ENCODE measurements at regions not wholly inside any gene's neighbourhood (a gene's known extent, or its start where the extent isn't known, plus 50 kb on each side); places are given as distances from the start of the nearest gene placed in this dataset.

DNA sequence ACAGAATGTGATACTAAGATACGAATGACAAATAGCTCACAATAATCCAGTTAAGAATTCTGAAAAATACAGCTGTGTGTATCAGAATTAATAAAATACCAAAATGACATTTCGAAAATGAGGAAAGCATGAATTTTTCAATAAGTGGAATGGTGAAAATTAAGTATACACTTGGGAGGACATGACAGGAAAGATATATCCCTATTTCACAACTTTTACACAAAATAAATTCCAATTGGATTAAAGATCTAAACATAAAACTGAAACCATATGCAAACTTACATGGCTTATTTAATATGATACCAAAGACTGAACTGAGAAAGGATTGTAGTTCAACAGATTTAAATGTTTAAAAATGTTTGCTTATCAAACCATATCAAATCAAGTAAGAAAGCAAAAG, 510.4 kb upstream of the ADAMTS5 start:
- no peaks in the 10 kb centered on the region for H3K4me1 ChIP-seq
- no peaks in the 10 kb centered on the region for H3K36me3 ChIP-seq
- no peak for TF ChIP-seq POLR2A (IDR thresholded peaks at IDR 0.05)
- TF ChIP-seq, protein P1, sequence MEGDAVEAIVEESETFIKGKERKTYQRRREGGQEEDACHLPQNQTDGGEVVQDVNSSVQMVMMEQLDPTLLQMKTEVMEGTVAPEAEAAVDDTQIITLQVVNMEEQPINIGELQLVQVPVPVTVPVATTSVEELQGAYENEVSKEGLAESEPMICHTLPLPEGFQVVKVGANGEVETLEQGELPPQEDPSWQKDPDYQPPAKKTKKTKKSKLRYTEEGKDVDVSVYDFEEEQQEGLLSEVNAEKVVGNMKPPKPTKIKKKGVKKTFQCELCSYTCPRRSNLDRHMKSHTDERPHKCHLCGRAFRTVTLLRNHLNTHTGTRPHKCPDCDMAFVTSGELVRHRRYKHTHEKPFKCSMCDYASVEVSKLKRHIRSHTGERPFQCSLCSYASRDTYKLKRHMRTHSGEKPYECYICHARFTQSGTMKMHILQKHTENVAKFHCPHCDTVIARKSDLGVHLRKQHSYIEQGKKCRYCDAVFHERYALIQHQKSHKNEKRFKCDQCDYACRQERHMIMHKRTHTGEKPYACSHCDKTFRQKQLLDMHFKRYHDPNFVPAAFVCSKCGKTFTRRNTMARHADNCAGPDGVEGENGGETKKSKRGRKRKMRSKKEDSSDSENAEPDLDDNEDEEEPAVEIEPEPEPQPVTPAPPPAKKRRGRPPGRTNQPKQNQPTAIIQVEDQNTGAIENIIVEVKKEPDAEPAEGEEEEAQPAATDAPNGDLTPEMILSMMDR (IDR thresholded peaks at IDR 0.05): no peak
- no peak overlapping the region for H3K27ac ChIP-seq
- no peaks in the 10 kb centered on the region for H3K27me3 ChIP-seq
- no peak for DNase-seq
- H3K4me3 ChIP-seq: no peak overlapping the region
- no peaks in the 10 kb centered on the region for H3K9me3 ChIP-seq

DNA sequence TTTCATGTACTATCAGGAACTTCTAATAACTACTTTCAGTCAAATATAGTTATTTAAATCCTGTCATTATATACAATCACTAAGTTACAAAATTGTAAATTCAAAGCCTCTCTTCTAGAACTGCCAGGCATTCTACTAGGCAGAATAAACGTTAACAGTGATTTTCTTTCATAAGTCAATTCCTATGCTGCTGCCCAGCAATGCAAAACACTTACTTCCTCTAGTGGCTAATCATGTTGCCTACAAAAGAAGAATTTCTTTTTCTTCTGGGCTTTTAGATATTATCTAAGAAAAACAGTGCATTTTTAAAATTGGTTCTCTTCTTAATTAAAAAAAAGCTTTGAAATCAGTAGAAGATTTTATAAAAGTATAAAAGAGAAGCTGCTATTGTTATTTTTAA, 509.8 kb upstream of the ADAMTS5 start:
- H3K9me3 ChIP-seq: no peaks in the 10 kb centered on the region
- no peaks in the 10 kb centered on the region for H3K4me1 ChIP-seq
- no peak overlapping the region for H3K27ac ChIP-seq
- no peaks in the 10 kb centered on the region for H3K27me3 ChIP-seq
- DNase-seq: no peak
- no peak for TF ChIP-seq POLR2A (IDR thresholded peaks at IDR 0.05)
- TF ChIP-seq, protein P1 (IDR thresholded peaks at IDR 0.05): peak in 3 of 6 experiments; percentile 25 to 35 (median 28)
- no peak overlapping the region for H3K4me3 ChIP-seq
- H3K36me3 ChIP-seq: no peaks in the 10 kb centered on the region

DNA sequence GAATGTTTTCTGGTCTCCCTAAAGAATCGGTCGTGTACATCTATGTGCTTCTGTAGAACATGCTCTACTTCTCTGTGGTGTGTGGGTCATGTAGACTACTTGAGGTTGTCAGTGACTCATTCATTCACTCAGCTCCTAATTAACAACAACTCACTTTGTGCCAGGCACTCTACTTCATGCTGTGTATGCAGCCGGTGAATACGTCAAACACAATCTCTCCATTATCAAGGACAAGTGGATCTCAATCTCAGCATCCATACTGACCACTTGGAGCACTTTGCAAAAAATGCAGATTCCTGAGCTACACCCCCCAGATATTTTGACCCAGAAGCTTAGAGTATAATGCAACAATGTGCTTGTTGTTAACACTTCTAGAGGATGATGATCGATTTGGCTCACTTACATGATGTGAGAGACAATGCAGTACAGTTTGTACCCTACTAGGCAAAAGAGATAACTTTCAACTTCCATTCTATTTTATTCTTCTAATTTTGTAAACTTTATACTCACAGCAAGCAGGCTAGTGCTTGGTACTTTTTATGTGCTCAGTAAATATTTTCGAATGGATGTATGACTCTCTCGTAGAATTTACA, 508.6 kb upstream of the ADAMTS5 start:
- no peak overlapping the region for H3K27ac ChIP-seq
- TF ChIP-seq, protein P1 (IDR thresholded peaks at IDR 0.05): no peak
- TF ChIP-seq POLR2A (IDR thresholded peaks at IDR 0.05): no peak
- H3K4me3 ChIP-seq: no peak overlapping the region
- H3K4me1 ChIP-seq: no peaks in the 10 kb centered on the region
- no peaks in the 10 kb centered on the region for H3K9me3 ChIP-seq
- H3K36me3 ChIP-seq: no peaks in the 10 kb centered on the region
- no peaks in the 10 kb centered on the region for H3K27me3 ChIP-seq
- DNase-seq: no peak

DNA sequence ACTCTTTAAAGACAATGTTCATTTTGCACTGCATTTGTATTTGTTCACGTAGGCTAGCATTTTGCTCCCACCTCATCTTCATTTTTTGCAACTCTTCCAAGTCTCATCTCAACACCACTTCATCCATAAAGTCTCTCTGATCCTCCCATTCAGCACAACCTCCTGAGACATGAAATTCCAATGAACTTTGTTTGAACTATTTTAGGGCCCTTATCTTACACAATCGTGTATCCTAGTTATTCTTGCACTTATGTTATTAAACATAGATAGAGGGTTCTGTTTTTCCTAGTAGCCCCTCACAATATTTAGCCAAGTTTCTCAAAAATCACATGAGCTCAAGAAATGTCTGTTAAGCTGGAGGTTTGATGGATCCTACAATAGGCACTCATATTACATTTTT, 500.5 kb upstream of the ADAMTS5 start:
- no peaks in the 10 kb centered on the region for H3K36me3 ChIP-seq
- H3K27me3 ChIP-seq: no peaks in the 10 kb centered on the region
- TF ChIP-seq POLR2A (IDR thresholded peaks at IDR 0.05): no peak
- TF ChIP-seq, protein P1 (IDR thresholded peaks at IDR 0.05): no peak
- H3K4me1 ChIP-seq: no peaks in the 10 kb centered on the region
- no peak for DNase-seq
- no peak overlapping the region for H3K4me3 ChIP-seq
- H3K9me3 ChIP-seq: no peaks in the 10 kb centered on the region
- no peak overlapping the region for H3K27ac ChIP-seq

DNA sequence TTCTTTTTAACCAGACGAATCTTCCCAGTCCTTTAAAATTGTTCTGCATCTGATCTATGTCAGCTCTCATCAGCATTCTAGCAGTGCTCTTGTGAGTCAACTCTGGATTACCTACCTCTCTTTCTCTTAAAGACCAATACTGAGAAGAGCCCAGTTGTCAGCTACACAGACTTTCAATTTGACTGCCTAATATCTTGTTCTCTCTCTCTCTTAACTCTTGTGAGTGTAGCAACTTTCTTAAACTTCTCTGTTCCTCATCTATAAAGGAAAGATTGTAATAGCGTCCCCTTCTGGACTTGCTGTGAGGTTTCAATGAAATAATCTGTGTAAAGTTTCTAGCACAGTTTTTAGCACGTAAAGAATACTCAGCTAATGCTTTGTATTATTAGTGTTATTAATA, 499.3 kb upstream of the ADAMTS5 start:
- DNase-seq: no peak
- Histone ChIP-seq H3K4me1 (no peaks in the 10 kb centered on the region), H3K9me3 (no peaks in the 10 kb centered on the region), H3K4me3 (no peak overlapping the region), H3K27me3 (no peaks in the 10 kb centered on the region), H3K36me3 (no peaks in the 10 kb centered on the region), H3K27ac (no peak overlapping the region)
- TF ChIP-seq, protein P1 (IDR thresholded peaks at IDR 0.05): no peak
- no peak for TF ChIP-seq POLR2A (IDR thresholded peaks at IDR 0.05)

DNA sequence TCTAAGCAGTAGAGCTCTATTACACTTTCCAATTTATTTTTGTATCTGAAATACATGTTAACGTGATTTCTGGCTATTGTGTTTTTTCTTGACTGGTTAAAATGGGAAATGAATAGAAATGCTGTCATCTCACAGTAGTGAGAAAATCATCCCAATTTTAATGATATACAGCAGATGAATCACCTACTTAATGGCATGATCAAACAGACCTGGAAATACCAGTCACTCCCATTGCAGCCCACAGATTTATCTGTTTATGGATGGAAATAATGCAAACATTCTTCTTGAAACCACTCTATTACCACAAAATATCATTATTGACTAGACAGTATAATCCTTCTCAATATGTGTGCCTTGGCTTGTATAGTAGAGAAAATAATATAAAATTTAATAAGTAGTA, 497.8 kb upstream of the ADAMTS5 start:
- Histone ChIP-seq H3K4me1 (no peaks in the 10 kb centered on the region), H3K9me3 (no peaks in the 10 kb centered on the region), H3K36me3 (no peaks in the 10 kb centered on the region), H3K27ac (no peak overlapping the region), H3K4me3 (no peak overlapping the region), H3K27me3 (no peaks in the 10 kb centered on the region)
- DNase-seq: no peak
- no peak for TF ChIP-seq POLR2A (IDR thresholded peaks at IDR 0.05)
- TF ChIP-seq, protein P1 (IDR thresholded peaks at IDR 0.05): no peak
